Mucosa of descending colon (tissue), 3 donors: ENCODE measurements at regions not wholly inside any gene's neighbourhood (a gene's known extent, or its start where the extent isn't known, plus 50 kb on each side); places are given as distances from the start of the nearest gene placed in this dataset.

Experiments
- ATAC-seq: fragments of 200-7000 bp; cut with Tn5 transposase; one replicate; pipeline ENCODE4 v1.9.1; 2020; ENCODE audit warnings: mild to moderate bottlenecking, moderate library complexity
- DNase-seq, 3 donors: peaks; one replicate each; pipeline ENCODE4 v3.0.0-alpha.2; 2020
- H3K36me3 ChIP-seq: fragments of 200-600 bp; one replicate; pipeline ENCODE4 v1.8.0; 2021; ENCODE audit warnings: low read depth, mild to moderate bottlenecking
- H3K4me1 ChIP-seq: fragments of 200-600 bp; one replicate; pipeline ENCODE4 v1.8.0; 2021; ENCODE audit warnings: low read depth, mild to moderate bottlenecking
- H3K4me3 ChIP-seq: fragments of 200-600 bp; one replicate; pipeline ENCODE4 v1.8.0; 2021; ENCODE audit warnings: mild to moderate bottlenecking
- H3K9me3 ChIP-seq: fragments of 200-600 bp; one replicate; pipeline ENCODE4 v1.8.0; 2021; ENCODE audit warnings: mild to moderate bottlenecking
- intact Hi-C, 2 donors: fragments of 100-400 bp; cut with DNase I in 1 of 2; cut with micrococcal nuclease in 1 of 2; formaldehyde crosslinking; loops; one replicate each; pipeline versions ENCODE4 v1.11.0 to v1.11.1; 2022; cut with DNase I, micrococcal nuclease
- TF ChIP-seq, protein P1 (sequence below): fragments of 200-600 bp; IDR thresholded peaks from one replicate; pipeline ENCODE4 v1.8.0; 2022; ENCODE audit warnings: antibody characterized with exemption, mild to moderate bottlenecking
- donor health status: DM: no; HTN: no; CAD: no; lungs with moderate emphysema.
- donor health status: DM: no; HTN: no; CAD: no.
- donor health status: DM: no; HTN: yes; CAD: no.

DNA sequence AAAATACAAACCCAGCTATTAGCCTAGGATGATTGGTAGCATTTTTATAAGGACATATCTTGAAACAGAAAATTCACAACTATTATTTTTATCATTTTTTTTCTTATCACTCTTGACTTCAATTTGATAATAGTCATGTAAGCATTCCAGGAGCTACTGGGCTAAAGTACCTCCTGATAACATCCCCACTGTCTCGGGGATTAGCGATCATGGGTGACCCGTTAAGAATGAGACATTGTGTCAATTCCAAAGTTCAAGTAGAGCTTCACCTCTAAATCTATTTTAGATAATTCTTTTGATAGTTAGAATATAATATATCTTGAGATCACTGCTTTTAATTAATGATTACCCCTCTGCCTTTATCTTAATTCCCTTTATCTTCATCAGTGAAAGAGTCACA is 1204.5 kb upstream of the CHAC2 start:
- intact Hi-C loops, result no loop called here
- peaks cover 16% of the 10 kb centered on the region for H3K9me3 ChIP-seq
- H3K36me3 ChIP-seq, result no peaks in the 10 kb centered on the region
- DNase-seq (no peak), ATAC-seq (no peak)
- H3K4me1 ChIP-seq, result no peaks in the 10 kb centered on the region
- TF ChIP-seq, protein P1, sequence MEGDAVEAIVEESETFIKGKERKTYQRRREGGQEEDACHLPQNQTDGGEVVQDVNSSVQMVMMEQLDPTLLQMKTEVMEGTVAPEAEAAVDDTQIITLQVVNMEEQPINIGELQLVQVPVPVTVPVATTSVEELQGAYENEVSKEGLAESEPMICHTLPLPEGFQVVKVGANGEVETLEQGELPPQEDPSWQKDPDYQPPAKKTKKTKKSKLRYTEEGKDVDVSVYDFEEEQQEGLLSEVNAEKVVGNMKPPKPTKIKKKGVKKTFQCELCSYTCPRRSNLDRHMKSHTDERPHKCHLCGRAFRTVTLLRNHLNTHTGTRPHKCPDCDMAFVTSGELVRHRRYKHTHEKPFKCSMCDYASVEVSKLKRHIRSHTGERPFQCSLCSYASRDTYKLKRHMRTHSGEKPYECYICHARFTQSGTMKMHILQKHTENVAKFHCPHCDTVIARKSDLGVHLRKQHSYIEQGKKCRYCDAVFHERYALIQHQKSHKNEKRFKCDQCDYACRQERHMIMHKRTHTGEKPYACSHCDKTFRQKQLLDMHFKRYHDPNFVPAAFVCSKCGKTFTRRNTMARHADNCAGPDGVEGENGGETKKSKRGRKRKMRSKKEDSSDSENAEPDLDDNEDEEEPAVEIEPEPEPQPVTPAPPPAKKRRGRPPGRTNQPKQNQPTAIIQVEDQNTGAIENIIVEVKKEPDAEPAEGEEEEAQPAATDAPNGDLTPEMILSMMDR, result no peak
- no peak overlapping the region for H3K4me3 ChIP-seq

DNA sequence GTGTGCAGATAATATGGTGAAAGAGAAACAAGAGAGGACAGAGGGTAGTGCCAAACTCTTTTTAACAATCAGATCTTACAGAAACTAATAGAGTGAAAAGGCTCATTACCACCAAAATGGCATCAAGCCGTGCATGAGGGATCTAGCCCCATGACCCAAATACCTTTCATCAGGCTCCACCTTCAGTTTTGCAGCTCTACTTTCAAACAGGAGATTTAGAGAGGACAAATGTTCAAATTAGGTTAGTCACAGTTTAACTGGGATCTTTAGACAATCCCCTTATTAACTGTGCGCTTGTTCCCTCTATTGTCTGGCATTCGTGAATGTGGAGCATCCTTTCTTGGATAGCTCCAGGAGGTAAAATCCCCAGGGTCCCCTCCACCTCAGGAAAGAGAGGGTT is 1209.3 kb upstream of the CHAC2 start:
- intact Hi-C loops, result no loop called here

DNA sequence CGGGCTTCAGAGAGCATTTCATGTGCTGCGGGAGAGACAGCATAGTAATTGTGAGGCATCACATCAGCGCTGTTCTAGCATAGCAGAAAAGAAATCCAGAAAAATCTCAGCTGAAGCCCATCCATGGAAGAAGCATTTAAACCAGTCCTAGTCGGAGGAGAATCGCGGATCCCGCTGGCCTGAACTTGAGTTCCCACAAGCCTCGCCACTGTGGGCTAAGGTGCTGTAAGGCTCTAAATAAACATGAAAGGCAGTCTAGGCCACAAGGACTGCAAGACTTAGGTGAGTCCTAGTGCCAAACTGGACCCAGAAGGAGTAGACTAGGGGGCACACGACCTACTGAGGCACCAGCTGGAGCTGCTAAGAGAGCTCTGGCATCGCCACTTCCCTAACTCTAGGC is 1225.3 kb upstream of the CHAC2 start:
- no peaks in the 10 kb centered on the region for H3K4me1 ChIP-seq
- ATAC-seq, result no peak

More for the DNA sequence above, 1209.3 kb upstream of the CHAC2 start:
- no peaks in the 10 kb centered on the region for H3K36me3 ChIP-seq
- ATAC-seq (no peak), DNase-seq (no peak)
- H3K4me1 ChIP-seq, result no peaks in the 10 kb centered on the region
- no peak overlapping the region for H3K4me3 ChIP-seq
- peaks cover 7% of the 10 kb centered on the region for H3K9me3 ChIP-seq
- TF ChIP-seq, protein P1, result no peak

DNA sequence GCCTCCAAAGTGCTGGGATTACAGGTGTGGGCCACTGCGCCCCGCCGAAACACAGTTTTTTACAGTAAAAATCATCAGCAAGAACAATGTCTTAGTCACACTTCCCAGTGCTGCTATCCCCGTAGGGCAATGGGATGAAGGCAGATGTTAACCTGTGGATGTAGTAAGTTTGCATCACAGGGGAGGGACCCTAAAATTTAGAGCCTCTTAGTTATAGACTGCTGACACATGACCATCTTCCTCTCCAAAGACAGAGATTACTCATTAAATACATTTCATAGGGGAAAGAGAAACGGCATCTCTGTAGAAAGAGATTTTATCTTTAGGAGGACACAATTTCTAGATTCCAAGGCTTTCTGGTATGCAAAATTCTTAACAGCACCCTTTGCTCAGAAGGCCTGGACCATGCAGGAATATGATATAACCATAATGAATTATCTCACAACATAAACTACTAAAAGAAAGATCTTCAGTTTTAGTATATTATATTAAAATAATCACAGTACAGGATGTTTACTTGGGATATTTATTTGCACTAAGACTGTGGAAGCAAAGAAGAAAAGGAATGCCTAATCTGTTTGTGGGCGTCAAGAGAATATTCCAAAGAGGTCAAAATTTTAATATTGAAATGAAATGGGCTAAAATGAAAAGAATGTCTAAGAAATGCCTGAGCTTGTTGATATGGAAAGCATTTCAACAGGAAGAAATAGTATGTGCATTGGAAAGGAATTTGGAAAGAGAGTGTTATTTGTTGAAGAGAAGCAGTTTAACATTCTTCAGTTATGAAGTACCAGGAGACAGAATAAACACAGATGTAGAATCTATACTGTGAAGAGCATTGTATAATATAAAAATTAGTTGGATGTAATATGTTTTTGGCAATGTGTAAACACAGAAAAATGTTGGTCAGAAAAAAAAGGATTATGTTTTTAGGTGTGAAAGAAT is 1228.3 kb upstream of the CHAC2 start:
- Histone ChIP-seq H3K9me3 (peaks cover 7% of the 10 kb centered on the region), H3K36me3 (no peaks in the 10 kb centered on the region), H3K4me3 (no peak overlapping the region), H3K4me1 (no peaks in the 10 kb centered on the region)
- TF ChIP-seq, protein P1, result no peak
- ATAC-seq, result no peak
- no peak for DNase-seq
- intact Hi-C loops, result no loop called here

More for the DNA sequence above, 1225.3 kb upstream of the CHAC2 start:
- intact Hi-C loops, result no loop called here
- peaks cover 25% of the 10 kb centered on the region for H3K9me3 ChIP-seq
- DNase-seq, result no peak
- TF ChIP-seq, protein P1, result no peak
- no peaks in the 10 kb centered on the region for H3K36me3 ChIP-seq
- no peak overlapping the region for H3K4me3 ChIP-seq

DNA sequence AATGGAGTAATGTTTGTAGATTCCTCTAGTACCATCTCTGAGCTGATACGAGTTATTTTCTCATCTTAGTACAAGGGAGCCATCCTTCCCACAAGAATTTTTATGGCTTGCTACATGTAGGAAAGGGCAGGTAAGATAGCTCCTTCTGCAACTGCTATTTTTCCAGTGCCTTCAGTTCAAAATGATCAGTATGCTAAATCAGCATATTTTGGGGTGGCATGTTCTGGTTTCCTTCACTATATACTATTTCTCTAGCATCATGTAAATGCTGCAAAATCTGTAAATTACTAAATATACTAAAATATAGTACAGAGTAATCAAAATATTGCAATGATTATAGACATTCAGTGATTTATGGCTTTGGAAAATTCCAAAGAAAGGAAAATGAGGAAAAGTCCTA is 1230.0 kb upstream of the CHAC2 start:
- TF ChIP-seq, protein P1, result no peak
- intact Hi-C loops, result no loop called here
- ATAC-seq (no peak), DNase-seq (no peak)
- Histone ChIP-seq H3K4me1 (no peaks in the 10 kb centered on the region), H3K9me3 (peaks cover 4% of the 10 kb centered on the region), H3K36me3 (no peaks in the 10 kb centered on the region), H3K4me3 (no peak overlapping the region)
